ENCODE measurements at regions not wholly inside any gene's neighbourhood (a gene's known extent, or its start where the extent isn't known, plus 50 kb on each side); places are given as distances from the start of the nearest gene placed in this dataset.

- DNase-seq, result no peak
Observed at GRCh38 chr14:79960288-79960687, 251.0 kb downstream of the DIO2 start.

GRCh38 chr14:79951572-79951971 is 259.7 kb downstream of the DIO2 start:
- no peak for DNase-seq

- no peak for DNase-seq
Observed at GRCh38 chr14:79949906-79950305, 261.4 kb downstream of the DIO2 start.

GRCh38 chr14:79947440-79948054 is 263.8 kb downstream of the DIO2 start:
- DNase-seq, result no peak

- DNase-seq, result no peak
Observed at GRCh38 chr14:79939235-79939634, 272.1 kb downstream of the DIO2 start.

- DNase-seq, result no peak
Observed at GRCh38 chr14:79938185-79938584, 273.1 kb downstream of the DIO2 start.

GRCh38 chr14:79937433-79937832 is 273.9 kb downstream of the DIO2 start:
- DNase-seq, result no peak

GRCh38 chr14:79924551-79924950 is 286.8 kb downstream of the DIO2 start:
- DNase-seq, result no peak

- no peak for DNase-seq
Observed at GRCh38 chr14:79920180-79920692, 291.1 kb downstream of the DIO2 start.
